ENCODE measurements at regions not wholly inside any gene's neighbourhood (a gene's known extent, or its start where the extent isn't known, plus 50 kb on each side); places are given as distances from the start of the nearest gene placed in this dataset.

DNA sequence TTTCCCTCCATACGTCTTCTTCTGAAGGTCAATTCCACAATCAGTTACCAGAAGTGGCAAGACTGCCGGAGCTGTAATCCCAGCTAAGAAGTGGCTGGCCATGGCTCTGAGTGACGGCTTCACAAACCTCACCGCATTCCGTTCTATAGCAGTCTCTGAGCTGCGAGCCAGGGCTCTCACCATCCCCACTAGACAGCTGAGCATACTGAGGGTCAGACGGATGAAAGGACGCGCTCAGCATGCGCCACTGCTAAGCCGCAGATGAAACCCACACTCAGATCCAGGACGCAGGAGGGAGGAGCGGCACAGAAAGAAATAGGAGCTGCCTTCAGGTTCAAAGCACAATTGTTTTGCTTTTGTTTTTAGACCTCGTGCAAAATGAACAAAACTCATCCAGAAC, 97.9 kb downstream of the ANKRD60 start:
- no peak overlapping the region for H3K4me3 Mint-ChIP-seq
- peaks cover 8% of the 10 kb centered on the region for H3K9me3 Mint-ChIP-seq
- no peaks in the 10 kb centered on the region for H3K36me3 Mint-ChIP-seq
- H3K27me3 Mint-ChIP-seq = peaks cover 75% of the 10 kb centered on the region
- no peak for ATAC-seq
- no peaks in the 10 kb centered on the region for H3K4me1 Mint-ChIP-seq
- H3K27ac Mint-ChIP-seq = no peak overlapping the region

DNA sequence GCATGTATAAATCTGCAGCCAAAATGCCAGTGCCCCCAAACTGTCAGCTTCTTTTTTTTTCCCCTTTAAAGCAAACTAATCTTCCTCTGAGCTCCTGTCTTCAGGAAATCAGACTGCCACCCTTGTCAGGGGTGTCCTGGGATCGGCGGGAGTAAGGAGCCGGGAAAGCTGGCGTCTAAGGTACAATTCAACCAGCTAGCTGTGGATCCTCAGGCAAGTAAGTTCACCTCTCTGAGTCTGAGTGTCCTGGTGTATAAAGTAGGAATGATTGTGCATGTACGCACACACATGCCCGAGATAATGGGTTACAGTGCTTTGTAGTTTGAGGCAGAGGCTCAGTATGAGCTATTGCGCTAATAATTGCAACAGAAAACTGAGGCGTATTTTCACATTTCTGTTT, 98.3 kb downstream of the ANKRD60 start:
- H3K4me1 Mint-ChIP-seq = no peaks in the 10 kb centered on the region
- ATAC-seq = no peak
- no peaks in the 10 kb centered on the region for H3K36me3 Mint-ChIP-seq
- H3K9me3 Mint-ChIP-seq = peaks cover 8% of the 10 kb centered on the region
- peaks cover 71% of the 10 kb centered on the region for H3K27me3 Mint-ChIP-seq
- H3K27ac Mint-ChIP-seq = no peak overlapping the region
- no peak overlapping the region for H3K4me3 Mint-ChIP-seq

DNA sequence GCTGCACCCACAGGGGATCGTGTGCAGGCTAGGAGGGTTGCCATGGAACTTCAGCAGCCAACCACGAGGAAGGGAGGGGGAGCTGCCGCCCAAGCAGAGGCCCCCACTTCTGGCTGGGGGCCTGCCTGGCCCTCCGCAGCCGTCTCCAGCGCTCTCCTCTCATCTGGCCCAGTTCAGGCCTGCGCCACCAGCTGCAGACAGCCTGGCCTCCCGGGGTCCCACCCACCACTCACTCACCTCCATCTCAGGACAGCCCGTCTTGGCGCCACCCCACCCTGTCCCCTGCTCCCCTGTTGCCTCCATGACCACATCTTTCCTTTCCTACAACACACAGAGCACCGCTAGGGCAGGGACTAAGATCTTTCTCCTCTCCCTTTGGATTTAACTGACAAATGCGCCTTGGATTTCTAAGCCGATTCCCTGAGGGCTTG, 98.7 kb downstream of the ANKRD60 start:
- Mint-ChIP-seq H3K4me1 (no peaks in the 10 kb centered on the region), H3K27me3 (peaks cover 67% of the 10 kb centered on the region), H3K27ac (no peak overlapping the region), H3K9me3 (peaks cover 10% of the 10 kb centered on the region), H3K4me3 (no peak overlapping the region), H3K36me3 (no peaks in the 10 kb centered on the region)
- no peak for ATAC-seq

DNA sequence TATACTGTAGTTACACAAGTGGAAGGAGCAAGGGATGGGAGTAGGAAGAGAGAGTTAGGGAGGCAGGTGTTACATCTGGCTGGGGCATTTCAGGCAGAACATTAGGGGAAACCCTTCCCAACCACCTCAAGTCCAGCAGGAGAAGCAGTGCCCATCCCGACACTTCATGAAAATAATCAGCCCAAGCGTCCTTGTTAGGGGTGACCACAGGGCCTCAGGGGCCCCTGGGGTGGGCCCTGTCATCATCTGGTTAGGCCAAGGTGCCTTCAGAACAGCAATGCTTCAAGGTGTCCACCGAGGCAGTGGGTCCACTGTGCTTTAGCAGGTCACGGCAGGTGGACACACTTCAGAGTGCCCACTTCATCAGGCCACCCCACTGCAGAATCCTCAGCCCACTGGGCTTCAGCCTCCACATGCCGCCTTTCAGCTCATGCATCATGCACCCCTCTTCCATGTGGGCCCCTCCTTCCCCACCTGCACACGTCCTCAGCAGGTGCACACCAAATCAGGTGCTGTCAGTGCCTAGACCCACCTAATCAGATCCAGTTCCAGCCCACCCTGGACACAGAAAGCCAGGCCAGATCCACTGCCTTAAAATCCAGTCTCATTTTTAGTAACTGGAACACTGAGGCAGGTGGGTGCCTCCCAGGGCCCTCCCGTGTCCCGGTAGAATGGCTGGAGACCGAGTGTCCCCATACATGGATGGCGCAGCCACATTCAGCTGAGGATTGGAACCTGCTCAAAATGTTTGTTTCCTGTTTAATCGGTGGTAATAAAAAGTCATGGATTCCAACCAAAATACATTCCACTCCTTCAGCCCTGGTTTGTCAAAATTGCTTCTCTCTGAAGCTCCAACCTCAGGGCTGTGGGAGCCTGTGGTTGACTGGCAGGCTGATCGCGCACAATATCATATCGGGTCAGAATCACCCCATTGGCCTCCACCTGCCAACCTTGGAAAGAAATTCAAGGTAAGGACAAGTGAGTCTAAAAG, 99.5 kb downstream of the ANKRD60 start:
- ATAC-seq = no peak
- Mint-ChIP-seq H3K9me3 (peaks cover 19% of the 10 kb centered on the region), H3K4me3 (no peak overlapping the region), H3K36me3 (no peaks in the 10 kb centered on the region), H3K27me3 (peaks cover 59% of the 10 kb centered on the region), H3K27ac (no peak overlapping the region), H3K4me1 (no peaks in the 10 kb centered on the region)

DNA sequence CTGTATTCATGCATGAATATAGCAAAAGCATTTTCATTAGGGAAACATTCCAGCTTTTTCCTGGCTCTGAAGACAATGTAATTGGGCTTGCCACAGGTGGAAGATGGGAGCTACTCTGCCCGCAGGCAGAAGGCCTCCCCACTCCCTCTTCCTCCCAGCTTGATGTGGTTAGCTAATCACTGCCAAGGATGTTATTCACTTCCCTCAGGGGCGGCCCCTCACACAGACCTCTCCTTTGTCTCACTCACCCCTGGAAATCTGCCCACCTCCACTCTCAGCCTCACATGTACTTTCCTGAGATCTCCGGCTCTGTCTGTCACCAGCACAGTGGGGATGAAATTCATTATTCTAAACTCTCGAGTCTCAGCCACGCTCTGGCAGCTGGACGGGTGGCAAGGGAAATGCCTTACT, 100.7 kb downstream of the ANKRD60 start:
- peaks cover 47% of the 10 kb centered on the region for H3K27me3 Mint-ChIP-seq
- no peaks in the 10 kb centered on the region for H3K4me1 Mint-ChIP-seq
- peaks cover 21% of the 10 kb centered on the region for H3K9me3 Mint-ChIP-seq
- no peak overlapping the region for H3K4me3 Mint-ChIP-seq
- no peak overlapping the region for H3K27ac Mint-ChIP-seq
- no peaks in the 10 kb centered on the region for H3K36me3 Mint-ChIP-seq
- no peak for ATAC-seq

DNA sequence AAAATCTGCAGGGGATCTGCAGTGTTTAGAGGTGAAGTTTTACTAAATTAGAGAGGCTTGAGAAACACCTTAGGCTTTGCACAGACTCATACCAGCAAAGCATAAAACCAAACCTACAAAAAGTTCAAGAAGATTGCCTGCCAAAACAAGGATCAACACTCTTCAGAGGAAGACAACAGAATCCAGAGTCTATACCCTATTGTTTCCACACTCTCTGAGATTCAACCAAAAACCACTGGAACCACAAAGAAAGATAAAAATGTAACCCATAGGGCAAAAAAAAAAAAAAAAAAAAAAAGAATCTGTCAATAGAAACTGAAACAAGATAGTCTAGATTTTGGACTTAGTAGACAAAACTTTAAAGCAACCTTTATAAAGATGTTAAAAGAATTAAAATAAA, 102.7 kb downstream of the ANKRD60 start:
- H3K9me3 Mint-ChIP-seq = peaks cover 23% of the 10 kb centered on the region
- no peak for ATAC-seq
- H3K4me3 Mint-ChIP-seq = no peak overlapping the region
- no peaks in the 10 kb centered on the region for H3K4me1 Mint-ChIP-seq
- peaks cover 31% of the 10 kb centered on the region for H3K27me3 Mint-ChIP-seq
- no peaks in the 10 kb centered on the region for H3K36me3 Mint-ChIP-seq
- H3K27ac Mint-ChIP-seq = no peak overlapping the region

- no peaks in the 10 kb centered on the region for H3K36me3 Mint-ChIP-seq
- H3K27ac Mint-ChIP-seq = no peak overlapping the region
- no peaks in the 10 kb centered on the region for H3K4me1 Mint-ChIP-seq
- peaks cover 13% of the 10 kb centered on the region for H3K9me3 Mint-ChIP-seq
- no peak overlapping the region for H3K4me3 Mint-ChIP-seq
- ATAC-seq = no peak
- H3K27me3 Mint-ChIP-seq = peaks cover 67% of the 10 kb centered on the region
Measured at GRCh38 chr20:58117944-58118343, 110.5 kb downstream of the ANKRD60 start.

DNA sequence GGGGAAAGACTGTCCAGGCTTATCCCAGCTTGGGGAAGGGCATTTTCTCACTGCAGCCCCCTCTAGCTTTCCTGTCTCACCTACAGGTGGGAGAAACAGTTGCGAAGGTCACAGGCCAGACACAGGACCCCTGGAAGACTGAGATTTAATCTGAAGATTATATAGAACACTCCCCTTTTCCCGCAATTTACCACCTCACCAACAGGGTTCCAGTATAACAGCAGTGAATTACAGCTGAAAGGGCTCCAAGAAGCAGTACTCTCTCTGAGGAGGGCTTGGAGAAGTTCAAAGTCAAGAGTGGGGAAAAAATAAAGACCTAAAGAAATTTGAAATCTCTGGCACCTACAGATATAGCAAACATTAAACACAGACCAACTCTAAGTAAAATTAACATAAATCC, 111.9 kb downstream of the ANKRD60 start:
- no peak for ATAC-seq
- no peak overlapping the region for H3K27ac Mint-ChIP-seq
- peaks cover 13% of the 10 kb centered on the region for H3K9me3 Mint-ChIP-seq
- H3K36me3 Mint-ChIP-seq = no peaks in the 10 kb centered on the region
- peaks cover 68% of the 10 kb centered on the region for H3K27me3 Mint-ChIP-seq
- no peaks in the 10 kb centered on the region for H3K4me1 Mint-ChIP-seq
- H3K4me3 Mint-ChIP-seq = no peak overlapping the region

GRCh38 chr20:58113716-58114115, 114.7 kb downstream of the ANKRD60 start:
- no peaks in the 10 kb centered on the region for H3K36me3 Mint-ChIP-seq
- peaks cover 12% of the 10 kb centered on the region for H3K9me3 Mint-ChIP-seq
- peaks cover 56% of the 10 kb centered on the region for H3K27me3 Mint-ChIP-seq
- no peak overlapping the region for H3K4me3 Mint-ChIP-seq
- no peak overlapping the region for H3K27ac Mint-ChIP-seq
- H3K4me1 Mint-ChIP-seq = no peaks in the 10 kb centered on the region
- ATAC-seq = no peak

GRCh38 chr20:58112017-58112781, 116.3 kb downstream of the ANKRD60 start:
- Mint-ChIP-seq H3K27me3 (peaks cover 51% of the 10 kb centered on the region), H3K9me3 (peaks cover 5% of the 10 kb centered on the region), H3K36me3 (no peaks in the 10 kb centered on the region), H3K4me1 (no peaks in the 10 kb centered on the region), H3K27ac (no peak overlapping the region), H3K4me3 (no peak overlapping the region)
- peak; percentile 36 for ATAC-seq

GRCh38 chr20:58111310-58112016, 117.0 kb downstream of the ANKRD60 start:
- Mint-ChIP-seq H3K27me3 (peaks cover 44% of the 10 kb centered on the region), H3K4me1 (no peaks in the 10 kb centered on the region), H3K36me3 (no peaks in the 10 kb centered on the region), H3K9me3 (peaks cover 3% of the 10 kb centered on the region), H3K27ac (no peak overlapping the region), H3K4me3 (no peak overlapping the region)
- no peak for ATAC-seq

DNA sequence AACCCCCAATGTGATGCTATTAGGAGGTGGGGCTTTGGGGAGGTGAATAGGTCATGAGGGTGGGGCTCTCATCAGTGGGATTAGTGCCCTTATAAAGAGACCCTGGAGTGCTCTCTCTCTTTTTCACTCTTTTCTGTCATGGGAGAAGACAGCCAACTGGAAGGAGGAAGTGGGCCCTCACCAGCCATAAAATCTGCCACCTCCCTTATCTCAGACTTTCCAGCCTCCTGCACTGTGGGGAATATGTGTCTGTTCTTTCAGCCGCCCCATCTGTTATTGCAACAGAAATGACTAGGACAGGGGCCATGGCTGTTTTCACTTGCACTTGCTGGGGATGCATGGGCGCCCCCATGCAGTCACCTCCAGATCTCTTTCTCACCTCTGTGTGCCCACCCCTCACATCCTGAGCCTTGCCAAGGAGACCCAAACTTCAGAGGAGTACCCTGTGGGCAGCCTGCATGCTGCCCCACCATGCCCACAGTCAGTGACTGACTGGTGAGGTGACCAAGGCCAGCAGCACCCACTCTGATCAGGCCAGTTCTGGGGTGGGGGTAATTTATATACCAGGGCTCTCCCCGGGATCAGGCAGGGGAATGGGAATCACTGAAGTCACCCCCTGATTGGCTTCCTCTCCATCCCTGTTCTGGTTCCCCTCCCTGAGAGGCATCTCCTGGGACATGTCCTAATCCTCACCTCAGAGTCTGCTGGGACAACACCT, 118.4 kb downstream of the ANKRD60 start:
- Mint-ChIP-seq H3K27me3 (peaks cover 38% of the 10 kb centered on the region), H3K9me3 (peaks cover 3% of the 10 kb centered on the region), H3K4me3 (no peak overlapping the region), H3K27ac (no peak overlapping the region), H3K36me3 (no peaks in the 10 kb centered on the region), H3K4me1 (no peaks in the 10 kb centered on the region)
- no peak for ATAC-seq

DNA sequence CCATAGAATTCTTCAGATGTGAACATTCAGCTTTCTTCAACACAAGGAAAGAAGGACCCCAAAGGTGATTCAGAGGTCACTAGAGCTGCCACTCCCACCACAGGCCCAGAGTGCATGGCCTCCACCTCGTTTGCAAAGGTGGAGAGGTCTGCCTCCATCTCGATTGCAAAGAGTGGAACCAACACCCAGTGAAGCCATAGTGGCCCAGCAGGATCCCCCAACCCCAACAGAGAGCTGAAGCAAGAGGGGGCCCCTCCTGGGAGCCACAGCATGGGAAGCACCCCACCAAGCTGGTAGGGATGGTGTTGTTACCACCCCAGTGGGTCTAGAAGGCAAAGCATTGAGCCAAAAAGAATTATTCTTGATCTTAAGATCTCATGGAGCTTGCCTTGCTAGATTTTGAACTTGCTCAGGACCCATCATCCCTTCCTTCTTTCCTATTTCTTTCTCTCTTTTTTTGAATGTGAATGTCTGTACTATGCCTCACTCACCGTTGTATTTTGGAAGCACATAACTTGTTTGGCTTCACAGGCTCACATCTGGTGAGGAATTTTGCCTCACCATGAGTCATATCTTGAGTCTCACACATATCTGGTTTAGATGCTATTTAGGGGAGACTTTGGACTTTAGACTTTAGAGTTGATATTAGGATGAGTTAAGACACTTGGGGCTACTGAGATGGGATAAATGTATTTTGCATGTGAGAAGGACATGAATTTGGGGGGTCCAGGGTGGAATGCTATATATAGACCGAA, 119.2 kb downstream of the ANKRD60 start:
- no peak overlapping the region for H3K27ac Mint-ChIP-seq
- H3K9me3 Mint-ChIP-seq = peaks cover 3% of the 10 kb centered on the region
- H3K4me1 Mint-ChIP-seq = no peaks in the 10 kb centered on the region
- no peak for ATAC-seq
- H3K27me3 Mint-ChIP-seq = peaks cover 30% of the 10 kb centered on the region
- no peaks in the 10 kb centered on the region for H3K36me3 Mint-ChIP-seq
- no peak overlapping the region for H3K4me3 Mint-ChIP-seq

- H3K4me1 Mint-ChIP-seq = no peaks in the 10 kb centered on the region
- H3K4me3 Mint-ChIP-seq = no peak overlapping the region
- H3K9me3 Mint-ChIP-seq = peaks cover 3% of the 10 kb centered on the region
- peak; percentile 20 for ATAC-seq
- peaks cover 28% of the 10 kb centered on the region for H3K27me3 Mint-ChIP-seq
- no peaks in the 10 kb centered on the region for H3K36me3 Mint-ChIP-seq
- no peak overlapping the region for H3K27ac Mint-ChIP-seq
Measured at GRCh38 chr20:58107533-58107932, 120.9 kb downstream of the ANKRD60 start.
